H1 (cell line): ENCODE measurements at regions not wholly inside any gene's neighbourhood (a gene's known extent, or its start where the extent isn't known, plus 50 kb on each side); places are given as distances from the start of the nearest gene placed in this dataset.

ENCODE experiments used
- ATF2 ChIP-seq: IDR thresholded peaks from 2 replicates; pipeline ENCODE4 v1.6.1; 2012; ENCODE audit warnings: low read length, inconsistent platforms
- BRCA1 ChIP-seq: IDR thresholded peaks from 2 replicates; pipeline ENCODE4 v1.6.1; 2012; ENCODE audit warnings: low read depth, low read length, improper control_type of control experiment
- CHD1 ChIP-seq: IDR thresholded peaks from 2 replicates; pipeline ENCODE4 v1.6.1; 2012; ENCODE audit warnings: low read depth, low read length, improper control_type of control experiment
- EP300 ChIP-seq, 2 experiments: IDR thresholded peaks; 1 replicate in 1 of 2; 2 replicates in 1 of 2; pipeline ENCODE4 v1.6.1; 2011 to 2012; ENCODE audit warnings: low read depth in 2 of 2, low read length in 2 of 2, mild to moderate bottlenecking in 2 of 2, borderline replicate concordance in 1 of 2, inconsistent platforms in 1 of 2, moderate library complexity in 1 of 2
- KDM4A ChIP-seq: IDR thresholded peaks from one replicate; pipeline ENCODE4 v1.7.1; 2012; ENCODE audit warnings: low read depth, mild to moderate bottlenecking, moderate library complexity, low read length, inconsistent platforms; ENCODE audit not compliant: severe bottlenecking
- POU5F1 ChIP-seq: IDR thresholded peaks from 2 replicates; pipeline ENCODE4 v1.6.1; 2011; ENCODE audit warnings: low read depth, mild to moderate bottlenecking, low read length, moderate library complexity
- RAD21 ChIP-seq, 2 experiments: IDR thresholded peaks in 1 of 2; conservative IDR thresholded peaks in 1 of 2; 2 replicates each; pipeline ENCODE4 v1.6.1; 2011; ENCODE audit warnings: low read depth in 2 of 2, low read length in 2 of 2, improper control_type of control experiment in 1 of 2, inconsistent platforms in 1 of 2, mild to moderate bottlenecking in 1 of 2, moderate library complexity in 1 of 2
- RFX5 ChIP-seq: IDR thresholded peaks from 2 replicates; pipeline ENCODE4 v1.6.1; 2011; ENCODE audit warnings: low read depth, low read length, improper control_type of control experiment, borderline replicate concordance
- SUZ12 ChIP-seq: fragments of 200-600 bp; sonication (generic); IDR thresholded peaks from 2 replicates; pipeline ENCODE4 v1.6.1; 2012; ENCODE audit warnings: mild to moderate bottlenecking, inconsistent platforms, low read length, moderate library complexity, mixed read lengths

- TF ChIP-seq EP300 (IDR thresholded peaks at IDR 0.05; ENCODE audit: borderline replicate concordance in 1 of 2, low read depth in 2 of 2, low read length in 2 of 2) (no peak), ATF2 (no peak), POU5F1 (no peak), BRCA1 (no peak), SUZ12 (no peak), RAD21 (IDR thresholded peaks at IDR 0.05 in 1 of 2, conservative IDR thresholded peaks at IDR 0.05 in 1 of 2; ENCODE audit: low read depth in 2 of 2, low read length in 2 of 2) (no peak), CHD1 (no peak), RFX5 (no peak), KDM4A (no peak)
- TF ChIP-seq, all 59 proteins: peak for 0
These were observed 186.1 kb downstream of the SMC2 start (continued) for GRCh38 chr9:104280178-104280560.
